PFSK-1 (cell line): ENCODE measurements at regions not wholly inside any gene's neighbourhood (a gene's known extent, or its start where the extent isn't known, plus 50 kb on each side); places are given as distances from the start of the nearest gene placed in this dataset.

ENCODE experiments used
- FOXP2 ChIP-seq: optimal IDR thresholded peaks from 2 replicates; pipeline ENCODE3; 2011; ENCODE audit warnings: borderline replicate concordance, control low read depth, inconsistent platforms; ENCODE audit not compliant: insufficient read depth; ENCODE audit errors: extremely low read length, extremely low read depth
- POLR2AphosphoS5 ChIP-seq: IDR thresholded peaks from 2 replicates; pipeline ENCODE4 v1.6.1; 2012; ENCODE audit warnings: low read depth, mild to moderate bottlenecking, control low read depth, low read length, moderate library complexity
- SIN3A ChIP-seq: IDR thresholded peaks from 2 replicates; pipeline ENCODE4 v1.6.1; 2012; ENCODE audit warnings: mild to moderate bottlenecking, low read length, moderate library complexity, borderline replicate concordance; ENCODE audit not compliant: insufficient read depth
- TAF1 ChIP-seq: IDR thresholded peaks from 2 replicates; pipeline ENCODE4 v1.6.1; 2012; ENCODE audit warnings: low read length, control low read depth, borderline replicate concordance; ENCODE audit not compliant: insufficient read depth
- TF ChIP-seq, protein P1 (sequence below), 2 experiments: IDR thresholded peaks; 2 replicates each; pipeline versions ENCODE4 v1.6.1 to v1.8.0; 2011 to 2012; ENCODE audit warnings: low read depth in 2 of 2, low read length in 2 of 2, control low read depth in 1 of 2, inconsistent platforms in 1 of 2, mild to moderate bottlenecking in 1 of 2, moderate library complexity in 1 of 2; ENCODE audit not compliant: insufficient read depth in 1 of 2

DNA sequence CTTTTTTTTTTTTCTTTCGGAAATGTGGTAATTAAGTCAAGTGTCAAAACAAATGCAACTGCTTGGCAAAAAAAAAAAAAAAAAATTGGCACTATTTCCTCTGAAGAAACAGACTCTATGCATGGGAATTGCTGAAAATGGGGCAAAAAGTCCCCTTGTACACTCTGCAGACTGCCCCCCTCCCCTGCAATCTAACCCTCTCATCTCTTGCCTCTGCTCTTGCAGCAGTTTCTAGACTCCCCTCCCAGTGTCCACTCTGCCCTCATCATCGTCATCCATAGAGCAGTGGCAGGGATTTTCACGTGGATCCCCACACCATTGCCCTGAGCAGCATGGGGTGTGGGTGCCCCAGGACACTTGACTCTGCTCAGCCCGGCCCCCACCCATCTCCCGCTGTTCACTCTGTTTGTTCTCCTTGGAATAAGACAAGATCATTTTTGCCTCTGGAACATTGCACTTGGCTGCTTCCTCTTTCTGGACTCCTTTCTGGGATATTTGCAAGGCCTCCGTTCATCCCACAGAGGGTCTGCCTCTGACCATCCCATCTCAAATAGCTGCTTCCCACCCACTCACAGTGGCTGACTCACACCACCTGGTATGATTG, 213.9 kb downstream of the ACKR3 start:
- TF ChIP-seq FOXP2 (no peak), POLR2AphosphoS5 (no peak), TAF1 (no peak), SIN3A (no peak)
- TF ChIP-seq, protein P1, sequence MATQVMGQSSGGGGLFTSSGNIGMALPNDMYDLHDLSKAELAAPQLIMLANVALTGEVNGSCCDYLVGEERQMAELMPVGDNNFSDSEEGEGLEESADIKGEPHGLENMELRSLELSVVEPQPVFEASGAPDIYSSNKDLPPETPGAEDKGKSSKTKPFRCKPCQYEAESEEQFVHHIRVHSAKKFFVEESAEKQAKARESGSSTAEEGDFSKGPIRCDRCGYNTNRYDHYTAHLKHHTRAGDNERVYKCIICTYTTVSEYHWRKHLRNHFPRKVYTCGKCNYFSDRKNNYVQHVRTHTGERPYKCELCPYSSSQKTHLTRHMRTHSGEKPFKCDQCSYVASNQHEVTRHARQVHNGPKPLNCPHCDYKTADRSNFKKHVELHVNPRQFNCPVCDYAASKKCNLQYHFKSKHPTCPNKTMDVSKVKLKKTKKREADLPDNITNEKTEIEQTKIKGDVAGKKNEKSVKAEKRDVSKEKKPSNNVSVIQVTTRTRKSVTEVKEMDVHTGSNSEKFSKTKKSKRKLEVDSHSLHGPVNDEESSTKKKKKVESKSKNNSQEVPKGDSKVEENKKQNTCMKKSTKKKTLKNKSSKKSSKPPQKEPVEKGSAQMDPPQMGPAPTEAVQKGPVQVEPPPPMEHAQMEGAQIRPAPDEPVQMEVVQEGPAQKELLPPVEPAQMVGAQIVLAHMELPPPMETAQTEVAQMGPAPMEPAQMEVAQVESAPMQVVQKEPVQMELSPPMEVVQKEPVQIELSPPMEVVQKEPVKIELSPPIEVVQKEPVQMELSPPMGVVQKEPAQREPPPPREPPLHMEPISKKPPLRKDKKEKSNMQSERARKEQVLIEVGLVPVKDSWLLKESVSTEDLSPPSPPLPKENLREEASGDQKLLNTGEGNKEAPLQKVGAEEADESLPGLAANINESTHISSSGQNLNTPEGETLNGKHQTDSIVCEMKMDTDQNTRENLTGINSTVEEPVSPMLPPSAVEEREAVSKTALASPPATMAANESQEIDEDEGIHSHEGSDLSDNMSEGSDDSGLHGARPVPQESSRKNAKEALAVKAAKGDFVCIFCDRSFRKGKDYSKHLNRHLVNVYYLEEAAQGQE (IDR thresholded peaks at IDR 0.05; ENCODE audit: insufficient read depth in 1 of 2, low read depth in 2 of 2, low read length in 2 of 2): no peak

GRCh38 chr2:236785611-236786057, 216.0 kb downstream of the ACKR3 start:
- TF ChIP-seq, protein P1 (IDR thresholded peaks at IDR 0.05; ENCODE audit: insufficient read depth in 1 of 2, low read depth in 2 of 2, low read length in 2 of 2): no peak
- TF ChIP-seq TAF1: no peak
- no peak for TF ChIP-seq SIN3A
- TF ChIP-seq FOXP2: no peak
- no peak for TF ChIP-seq POLR2AphosphoS5

GRCh38 chr2:236786751-236787150, 217.1 kb downstream of the ACKR3 start:
- TF ChIP-seq, protein P1 (IDR thresholded peaks at IDR 0.05; ENCODE audit: insufficient read depth in 1 of 2, low read depth in 2 of 2, low read length in 2 of 2): no peak
- TF ChIP-seq SIN3A (no peak), FOXP2 (no peak), POLR2AphosphoS5 (no peak), TAF1 (no peak)

DNA sequence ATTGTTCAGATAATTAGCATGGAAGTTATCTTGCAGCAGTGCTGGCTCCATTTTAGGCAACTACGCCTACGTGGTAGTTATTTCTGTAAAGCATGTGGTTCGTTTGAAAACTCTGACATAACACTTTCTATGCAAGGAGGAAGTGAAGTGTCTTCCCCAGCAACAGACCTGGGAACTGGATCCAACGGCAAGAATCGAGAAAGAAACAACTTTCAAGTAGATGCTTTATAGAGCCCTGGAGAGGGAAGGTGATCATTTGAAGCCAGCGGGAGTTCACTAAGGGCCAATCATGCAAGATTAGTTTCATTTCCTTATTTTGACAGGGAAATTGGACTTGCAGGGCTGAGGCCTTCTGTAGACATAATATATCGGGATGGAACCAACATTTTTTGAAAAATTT, 218.3 kb downstream of the ACKR3 start:
- TF ChIP-seq TAF1: no peak

- TF ChIP-seq POLR2AphosphoS5 (no peak), FOXP2 (no peak)
Observed at GRCh38 chr2:236790963-236791362, 221.3 kb downstream of the ACKR3 start.

DNA sequence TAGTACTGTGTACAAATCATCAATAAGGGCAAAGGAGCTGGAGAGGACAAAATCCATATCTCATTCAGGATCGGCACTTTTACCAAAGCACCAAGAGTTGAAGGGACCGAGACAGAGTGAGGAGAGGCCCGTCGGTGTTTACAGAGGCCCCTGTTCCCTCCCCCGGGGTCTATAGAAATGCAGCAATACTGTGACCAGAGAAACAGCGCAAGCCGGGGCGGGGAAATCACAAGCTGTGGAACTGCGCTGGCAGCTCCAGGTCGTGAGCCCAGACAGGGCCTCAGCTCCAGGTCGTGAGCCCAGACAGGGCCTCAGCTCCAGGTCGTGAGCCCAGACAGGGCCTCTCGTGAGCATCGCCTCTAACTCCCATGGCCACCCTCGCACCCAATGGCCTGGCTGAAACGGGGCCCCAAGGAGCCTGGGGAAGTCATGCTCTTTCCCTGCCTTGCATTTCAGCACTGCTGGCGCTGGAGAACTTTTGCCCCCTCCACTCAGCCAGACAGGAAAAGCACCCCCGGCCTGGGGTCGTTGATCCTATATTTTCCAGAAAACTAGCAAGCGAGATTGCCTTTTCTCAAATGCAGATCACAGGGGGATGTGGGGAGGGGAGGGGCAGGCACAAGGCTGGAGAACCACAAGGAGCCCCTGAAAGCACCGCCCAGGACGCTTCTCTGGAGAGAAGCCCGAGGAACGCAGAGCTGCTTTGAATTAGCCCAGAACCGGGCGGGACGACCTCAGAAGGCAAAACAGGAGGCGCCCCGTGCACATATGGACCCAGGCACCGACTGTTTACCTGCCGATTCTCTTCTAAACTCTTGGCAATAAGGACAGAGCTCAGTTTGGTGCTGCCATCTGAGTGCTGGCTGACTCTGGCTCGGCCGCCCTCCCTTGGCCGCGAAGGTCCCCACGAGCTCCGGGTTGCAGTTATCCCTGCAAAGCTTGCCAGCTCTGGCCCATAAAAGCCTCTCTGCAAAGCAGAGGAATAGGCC, 223.7 kb downstream of the ACKR3 start:
- no peak for TF ChIP-seq POLR2AphosphoS5
- TF ChIP-seq, protein P1 (IDR thresholded peaks at IDR 0.05; ENCODE audit: insufficient read depth in 1 of 2, low read depth in 2 of 2, low read length in 2 of 2): no peak
- TF ChIP-seq FOXP2: no peak
- TF ChIP-seq TAF1: no peak
- TF ChIP-seq SIN3A: no peak
